Nephron (organoid): ENCODE measurements at regions not wholly inside any gene's neighbourhood (a gene's known extent, or its start where the extent isn't known, plus 50 kb on each side); places are given as distances from the start of the nearest gene placed in this dataset.

Source experiments
- H3K27ac Mint-ChIP-seq, 3 experiments: 2 replicates each; pipeline ENCODE4 v1.8.0; 2020; ENCODE audit warnings: mixed read lengths in 3 of 3, mild to moderate bottlenecking in 2 of 3, moderate library complexity in 1 of 3
- H3K27me3 Mint-ChIP-seq: 2 replicates; pipeline ENCODE4 v1.8.0; 2021; ENCODE audit warnings: low read depth, mild to moderate bottlenecking, moderate library complexity, mixed read lengths
- H3K36me3 Mint-ChIP-seq: 2 replicates; pipeline ENCODE4 v1.8.0; 2020; ENCODE audit warnings: low read depth, mixed read lengths
- H3K4me1 Mint-ChIP-seq: 2 replicates; pipeline ENCODE4 v1.8.0; 2020; ENCODE audit warnings: mixed read lengths
- H3K4me3 Mint-ChIP-seq, 3 experiments: 2 replicates each; pipeline ENCODE4 v1.8.0; 2020; ENCODE audit warnings: mild to moderate bottlenecking in 3 of 3, mixed read lengths in 3 of 3, moderate library complexity in 2 of 3
- H3K9me3 Mint-ChIP-seq: 2 replicates; pipeline ENCODE4 v1.8.0; 2020; ENCODE audit warnings: mixed read lengths
- CTCF ChIP-seq, 3 experiments: fragments of 200-600 bp; sonication (generic); IDR thresholded peaks; one replicate each; pipeline ENCODE4 v1.5.0; 2021; ENCODE audit warnings: antibody characterized with exemption in 3 of 3; ENCODE audit not compliant: unreplicated experiment in 3 of 3

DNA sequence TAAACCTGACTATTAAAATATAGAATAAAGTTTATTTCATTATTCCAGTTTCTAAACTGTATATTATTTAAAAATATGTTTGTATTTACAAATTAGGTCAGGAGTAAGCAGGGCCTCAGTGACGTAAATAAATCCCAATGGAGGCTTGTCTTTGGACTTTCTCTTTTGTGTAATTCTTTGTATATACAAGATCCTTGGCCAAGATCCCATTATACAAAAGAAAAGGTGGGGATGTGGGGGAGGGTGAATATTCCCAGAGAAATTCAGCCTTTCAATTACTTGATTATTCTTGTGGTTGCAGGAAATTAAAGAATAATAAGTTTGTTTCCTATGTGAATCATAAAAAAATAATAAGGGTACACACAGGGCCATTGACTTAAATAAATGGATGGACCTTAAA is 178.7 kb upstream of the PRPS1L1 start:
- TF ChIP-seq CTCF (IDR thresholded peaks at IDR 0.05; ENCODE audit: unreplicated experiment in 3 of 3), result no peak
- no peak overlapping the region for H3K27ac Mint-ChIP-seq
- H3K36me3 Mint-ChIP-seq, result no peaks in the 10 kb centered on the region
- H3K4me1 Mint-ChIP-seq, result peaks cover 27% of the 10 kb centered on the region
- no peaks in the 10 kb centered on the region for H3K27me3 Mint-ChIP-seq
- H3K4me3 Mint-ChIP-seq, result no peak overlapping the region
- H3K9me3 Mint-ChIP-seq, result no peaks in the 10 kb centered on the region

DNA sequence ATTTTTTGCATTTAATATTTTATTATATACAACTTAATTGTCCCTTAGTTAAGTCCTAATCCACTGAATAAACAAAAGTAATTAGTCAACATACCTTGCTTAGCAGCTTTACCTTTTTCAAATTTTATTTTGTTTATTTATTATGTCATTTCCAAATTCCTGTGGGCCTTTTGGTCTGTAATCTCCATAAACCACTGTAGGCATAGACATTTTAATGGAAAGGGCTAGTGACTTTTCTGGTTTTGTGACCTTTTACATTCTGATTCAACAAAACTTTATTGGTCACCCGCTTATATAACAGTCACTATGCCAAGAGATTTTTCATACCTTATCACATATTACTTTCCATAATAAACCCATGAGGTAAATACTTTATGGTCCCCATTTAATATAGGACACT is 181.3 kb upstream of the PRPS1L1 start:
- no peaks in the 10 kb centered on the region for H3K36me3 Mint-ChIP-seq
- H3K4me1 Mint-ChIP-seq, result peaks cover 40% of the 10 kb centered on the region
- H3K27me3 Mint-ChIP-seq, result no peaks in the 10 kb centered on the region
- H3K9me3 Mint-ChIP-seq, result no peaks in the 10 kb centered on the region
- H3K27ac Mint-ChIP-seq, result no peak overlapping the region
- no peak overlapping the region for H3K4me3 Mint-ChIP-seq
- no peak for TF ChIP-seq CTCF (IDR thresholded peaks at IDR 0.05; ENCODE audit: unreplicated experiment in 3 of 3)

GRCh38 chr7:18210377-18210776 is 182.7 kb upstream of the PRPS1L1 start:
- Mint-ChIP-seq H3K36me3 (no peaks in the 10 kb centered on the region), H3K9me3 (no peaks in the 10 kb centered on the region), H3K27ac (peak overlapping the region in 2 of 3 experiments; percentile 41 to 58), H3K4me1 (peaks cover 40% of the 10 kb centered on the region), H3K27me3 (no peaks in the 10 kb centered on the region), H3K4me3 (no peak overlapping the region)
- no peak for TF ChIP-seq CTCF (IDR thresholded peaks at IDR 0.05; ENCODE audit: unreplicated experiment in 3 of 3)

GRCh38 chr7:18210788-18211187 is 183.1 kb upstream of the PRPS1L1 start:
- no peaks in the 10 kb centered on the region for H3K36me3 Mint-ChIP-seq
- no peak for TF ChIP-seq CTCF (IDR thresholded peaks at IDR 0.05; ENCODE audit: unreplicated experiment in 3 of 3)

DNA sequence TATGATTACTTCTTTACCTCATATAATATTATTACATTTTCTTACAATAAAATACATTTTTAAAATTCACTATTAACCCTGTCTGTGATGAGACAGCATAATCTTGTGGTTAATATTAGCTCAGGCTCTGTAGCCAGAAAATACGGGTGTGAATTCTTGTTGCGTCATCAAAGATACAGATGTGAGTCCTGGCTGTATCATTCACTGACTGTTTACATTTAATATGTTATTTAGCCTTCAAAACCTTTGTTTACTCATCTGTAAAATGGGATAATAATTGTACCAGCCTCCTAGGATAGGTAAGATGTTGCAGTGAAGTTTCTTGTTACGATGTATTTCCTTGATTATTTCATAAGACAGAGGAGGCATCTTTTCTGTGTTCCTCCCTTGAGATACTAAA is 184.7 kb upstream of the PRPS1L1 start:
- no peaks in the 10 kb centered on the region for H3K9me3 Mint-ChIP-seq
- H3K36me3 Mint-ChIP-seq, result no peaks in the 10 kb centered on the region
- no peak overlapping the region for H3K4me3 Mint-ChIP-seq
- no peak for TF ChIP-seq CTCF (IDR thresholded peaks at IDR 0.05; ENCODE audit: unreplicated experiment in 3 of 3)
- peak overlapping the region; percentile 72 to 86 (median 82) for H3K27ac Mint-ChIP-seq
- H3K4me1 Mint-ChIP-seq, result peaks cover 40% of the 10 kb centered on the region
- no peaks in the 10 kb centered on the region for H3K27me3 Mint-ChIP-seq

More at GRCh38 chr7:18210788-18211187, 183.1 kb upstream of the PRPS1L1 start:
- Mint-ChIP-seq H3K27me3 (no peaks in the 10 kb centered on the region), H3K4me3 (no peak overlapping the region), H3K9me3 (no peaks in the 10 kb centered on the region), H3K27ac (peak overlapping the region in 2 of 3 experiments; percentile 41 to 58), H3K4me1 (peaks cover 40% of the 10 kb centered on the region)

- Mint-ChIP-seq H3K36me3 (no peaks in the 10 kb centered on the region), H3K4me3 (no peak overlapping the region), H3K4me1 (peaks cover 40% of the 10 kb centered on the region), H3K27me3 (no peaks in the 10 kb centered on the region), H3K9me3 (no peaks in the 10 kb centered on the region), H3K27ac (peak overlapping the region; percentile 72 to 86 (median 82))
- no peak for TF ChIP-seq CTCF (IDR thresholded peaks at IDR 0.05; ENCODE audit: unreplicated experiment in 3 of 3)
These were observed 185.1 kb upstream of the PRPS1L1 start for GRCh38 chr7:18212758-18213157.
